Neural cell (in vitro differentiated cells): ENCODE measurements at regions not wholly inside any gene's neighbourhood (a gene's known extent, or its start where the extent isn't known, plus 50 kb on each side); places are given as distances from the start of the nearest gene placed in this dataset.

ENCODE experiments used
- CTCF ChIP-seq: fragments of 450-650 bp; IDR thresholded peaks from 2 replicates; pipeline ENCODE4 v1.5.1; 2014; ENCODE audit warnings: antibody characterized with exemption, mild to moderate bottlenecking, moderate library complexity; ENCODE audit not compliant: poor library complexity, severe bottlenecking
- EP300 ChIP-seq: fragments of 450-650 bp; conservative IDR thresholded peaks from 2 replicates; pipeline ENCODE4 v1.6.1; 2014; ENCODE audit warnings: antibody characterized with exemption, mild to moderate bottlenecking, moderate library complexity; ENCODE audit not compliant: poor library complexity, severe bottlenecking
- EZH2 ChIP-seq: fragments of 200-600, 300-800 bp; shearing (Covaris generic), sonication (generic); IDR thresholded peaks from 2 replicates; pipeline ENCODE4 v1.6.1; 2014; ENCODE audit warnings: antibody characterized with exemption, low read length, borderline replicate concordance, mild to moderate bottlenecking; ENCODE audit not compliant: insufficient read depth, poor library complexity, severe bottlenecking
- POLR2AphosphoS5 ChIP-seq: IDR thresholded peaks from 2 replicates; pipeline ENCODE4 v1.6.1; 2012
- SMC3 ChIP-seq: fragments of 450-650 bp; conservative IDR thresholded peaks from 2 replicates; pipeline ENCODE4 v1.6.1; 2014; ENCODE audit warnings: antibody characterized with exemption, mild to moderate bottlenecking, moderate library complexity; ENCODE audit not compliant: poor library complexity

- TF ChIP-seq EZH2 (no peak), CTCF (no peak), POLR2AphosphoS5 (no peak), SMC3 (no peak), EP300 (no peak)
Observed at GRCh38 chr2:129779783-129780182, 199.7 kb upstream of the RAB6C start.
